NCI-H226 (cell line): ENCODE measurements at regions not wholly inside any gene's neighbourhood (a gene's known extent, or its start where the extent isn't known, plus 50 kb on each side); places are given as distances from the start of the nearest gene placed in this dataset.

Source experiments
- DNase-seq: peaks from one replicate; pipeline ENCODE4 v3.0.0-alpha.2; 2015

- no peak for DNase-seq
Measured at GRCh38 chr16:74169687-74170376, 126.8 kb upstream of the PSMD7 start.

DNA sequence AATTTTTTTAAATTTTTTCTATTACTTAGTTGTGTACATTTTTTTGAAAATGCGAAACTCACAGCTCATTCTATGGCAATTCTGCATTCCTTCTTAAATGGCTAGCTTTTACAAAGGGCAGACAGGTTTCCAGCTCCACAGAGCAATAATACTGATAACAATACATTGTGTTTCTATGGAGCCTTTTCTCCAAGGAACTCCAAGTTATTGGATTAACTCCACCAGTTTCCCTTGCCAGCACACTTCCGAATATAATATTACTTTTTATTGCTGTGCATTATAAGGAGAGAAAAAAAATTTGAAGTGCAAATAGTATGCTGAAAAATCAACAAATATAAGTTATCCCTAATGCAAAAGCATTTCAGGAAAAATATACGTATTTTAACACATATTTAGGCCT is 127.5 kb upstream of the PSMD7 start:
- DNase-seq = no peak

DNA sequence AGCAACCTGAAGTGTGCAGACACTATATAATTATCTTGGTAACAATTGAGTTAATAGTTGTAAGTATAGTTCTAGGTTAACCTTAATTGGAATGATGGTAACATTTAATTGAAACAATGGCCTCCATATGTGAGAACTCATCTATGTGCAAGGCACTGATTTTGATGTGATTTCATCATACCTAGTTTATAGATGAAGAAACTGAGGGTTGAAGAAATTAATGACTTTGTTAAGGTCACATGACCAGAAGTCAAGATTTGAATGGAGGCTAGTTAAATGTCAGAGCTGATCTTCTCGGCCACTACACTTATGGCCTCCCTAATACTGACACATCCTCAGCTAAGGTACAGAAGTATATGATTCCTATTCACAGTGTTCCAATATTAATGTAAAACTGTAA is 128.2 kb upstream of the PSMD7 start:
- DNase-seq = no peak

- no peak for DNase-seq
Measured at GRCh38 chr16:74166456-74166855, 130.2 kb upstream of the PSMD7 start.

GRCh38 chr16:74165566-74166080 is 131.0 kb upstream of the PSMD7 start:
- DNase-seq = no peak

- no peak for DNase-seq
Measured at GRCh38 chr16:74160759-74161158, 135.9 kb upstream of the PSMD7 start.

GRCh38 chr16:74153773-74154172 is 142.8 kb upstream of the PSMD7 start:
- DNase-seq = no peak

GRCh38 chr16:74146643-74147042 is 150.0 kb upstream of the PSMD7 start:
- no peak for DNase-seq

DNA sequence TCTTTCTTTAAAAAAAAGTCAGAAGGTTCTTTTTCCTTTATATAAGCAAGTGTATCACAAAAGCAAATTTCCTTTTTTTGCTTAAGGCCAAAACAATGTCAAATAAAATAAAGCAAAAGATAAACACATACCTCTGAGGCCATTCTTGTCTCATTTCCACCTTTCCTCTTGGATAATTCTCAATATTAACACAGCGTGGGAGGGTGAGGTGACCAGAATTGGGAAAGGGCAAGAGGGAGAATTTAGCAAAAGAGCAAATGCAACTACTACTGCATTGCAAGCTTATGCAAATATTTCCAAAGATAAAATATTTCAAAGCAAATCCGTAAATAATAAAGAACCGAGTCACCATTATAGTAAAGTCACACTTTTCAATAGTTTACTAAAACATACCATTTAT is 153.4 kb upstream of the PSMD7 start:
- DNase-seq = no peak

DNA sequence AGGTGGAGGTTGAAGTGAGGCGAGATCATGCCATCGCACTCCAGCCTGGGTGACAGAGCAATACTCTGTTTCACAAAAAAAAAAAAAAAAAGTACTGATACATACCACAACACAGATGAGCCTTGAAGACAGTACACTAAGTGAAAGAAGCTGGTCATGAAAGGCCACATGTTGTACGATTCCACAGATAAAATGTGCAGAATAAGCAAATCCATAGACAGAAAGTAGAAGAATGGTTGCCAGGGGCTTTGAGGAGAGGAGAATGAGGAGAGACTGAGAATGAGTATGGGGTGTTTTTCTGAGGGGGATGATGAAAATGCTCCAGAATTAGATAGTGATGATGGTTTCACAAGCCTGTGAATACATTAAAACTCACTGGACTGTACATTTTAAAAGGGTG is 155.6 kb upstream of the PSMD7 start:
- DNase-seq = no peak

GRCh38 chr16:74140557-74140956 is 156.1 kb upstream of the PSMD7 start:
- no peak for DNase-seq

DNA sequence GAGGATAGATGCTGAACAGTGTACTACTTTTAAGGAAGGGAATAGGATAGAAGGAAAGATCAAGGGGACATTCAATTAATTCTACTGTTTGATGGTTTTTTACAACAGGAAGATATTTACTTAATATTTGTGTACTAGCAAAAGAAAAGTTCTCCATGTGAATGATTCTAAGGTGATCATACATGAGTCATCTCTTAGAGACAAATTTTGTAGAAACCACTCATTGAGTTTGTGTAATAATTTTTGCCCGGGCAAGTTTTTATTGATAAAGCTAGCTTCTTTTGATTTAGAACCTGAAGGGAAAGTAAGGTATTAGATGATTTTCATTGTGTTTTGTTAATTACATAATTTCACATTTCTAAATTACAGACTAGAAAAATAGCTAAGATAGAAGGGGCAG is 172.8 kb upstream of the PSMD7 start:
- DNase-seq = no peak

GRCh38 chr16:74123195-74123594 is 173.4 kb upstream of the PSMD7 start:
- no peak for DNase-seq

DNA sequence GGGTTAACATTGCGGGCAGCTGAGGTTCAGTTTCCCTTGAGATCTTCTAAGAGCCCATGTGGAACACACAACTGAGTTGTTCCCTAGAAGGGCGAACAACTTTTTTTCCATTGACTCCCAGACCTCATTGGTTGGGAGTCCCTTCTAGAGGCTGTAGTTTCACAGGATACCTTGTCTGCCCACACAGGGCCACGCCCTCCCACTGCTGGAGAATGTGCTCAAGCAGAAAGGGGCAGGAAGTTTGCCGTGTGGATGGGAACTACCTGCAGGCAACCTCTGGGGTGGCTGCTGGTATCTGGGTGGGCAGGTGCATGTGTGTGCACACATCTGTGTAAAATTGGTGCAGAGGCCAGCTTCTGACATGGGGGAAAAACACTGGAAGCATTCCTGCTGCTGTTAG is 178.8 kb upstream of the PSMD7 start:
- DNase-seq = no peak

- no peak for DNase-seq
Measured at GRCh38 chr16:74113545-74113944, 183.1 kb upstream of the PSMD7 start.

DNA sequence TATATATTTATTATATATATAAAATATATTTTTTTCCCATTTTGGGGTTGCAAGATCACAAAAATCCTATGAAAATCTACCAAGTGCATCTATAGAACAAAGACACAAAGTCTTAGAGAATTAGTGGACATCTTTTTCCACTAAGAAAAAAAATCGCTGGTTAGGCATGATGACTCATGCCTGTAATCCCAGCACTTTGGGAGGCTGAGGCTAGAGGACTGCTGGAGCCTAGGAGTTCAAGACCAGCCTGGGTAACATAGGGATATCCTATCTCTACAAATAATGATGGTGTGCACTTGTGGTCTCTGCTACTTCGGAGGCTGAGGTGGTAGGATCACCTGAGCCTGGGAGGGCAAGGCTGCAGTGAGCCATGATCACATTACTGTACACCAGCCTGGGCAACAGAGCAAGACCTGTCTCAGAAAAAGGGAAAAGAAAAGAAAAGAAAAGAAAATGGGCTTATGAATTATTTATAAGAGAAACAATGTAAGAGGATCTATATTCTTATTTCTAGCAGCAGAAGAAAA is 185.1 kb upstream of the PSMD7 start:
- no peak for DNase-seq

GRCh38 chr16:74107795-74108610 is 188.6 kb upstream of the PSMD7 start:
- DNase-seq = peak; percentile 47

- DNase-seq = no peak
Measured at GRCh38 chr16:74104022-74104421, 192.6 kb upstream of the PSMD7 start.

DNA sequence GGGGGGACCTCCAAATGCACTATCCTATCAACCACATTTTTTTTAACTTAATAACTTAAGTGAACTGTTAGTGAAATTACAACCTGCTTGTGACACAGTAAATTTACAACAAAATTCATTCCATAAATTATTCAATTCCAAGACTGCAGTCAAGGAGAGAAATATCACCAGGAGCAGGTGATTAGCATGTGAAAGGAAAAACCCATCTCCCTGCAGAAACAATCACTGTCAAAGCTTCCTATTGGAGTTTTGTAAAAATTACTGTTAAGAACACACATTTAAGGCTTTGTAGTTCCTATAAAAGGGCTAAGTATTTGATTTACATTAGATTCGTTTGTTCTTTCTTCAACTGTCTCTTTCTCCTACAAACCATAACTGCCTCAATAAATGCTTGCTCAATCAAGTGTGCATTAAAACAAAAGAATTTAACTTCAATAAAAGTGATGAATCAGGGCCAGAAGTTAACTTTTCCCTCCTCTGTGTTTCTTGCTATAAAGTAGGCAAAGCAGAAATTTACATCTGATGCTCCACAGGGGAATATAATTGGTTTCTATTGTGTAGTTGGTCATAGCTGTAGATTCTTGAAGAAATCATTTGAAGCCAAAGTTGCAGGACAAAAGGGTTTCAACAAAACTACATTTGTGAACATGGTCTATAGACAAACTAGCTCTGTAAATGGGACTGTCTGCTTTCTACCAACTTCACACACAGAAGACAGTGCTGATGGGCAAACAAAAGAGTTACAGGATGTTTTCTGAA is 195.1 kb upstream of the PSMD7 start:
- no peak for DNase-seq

DNA sequence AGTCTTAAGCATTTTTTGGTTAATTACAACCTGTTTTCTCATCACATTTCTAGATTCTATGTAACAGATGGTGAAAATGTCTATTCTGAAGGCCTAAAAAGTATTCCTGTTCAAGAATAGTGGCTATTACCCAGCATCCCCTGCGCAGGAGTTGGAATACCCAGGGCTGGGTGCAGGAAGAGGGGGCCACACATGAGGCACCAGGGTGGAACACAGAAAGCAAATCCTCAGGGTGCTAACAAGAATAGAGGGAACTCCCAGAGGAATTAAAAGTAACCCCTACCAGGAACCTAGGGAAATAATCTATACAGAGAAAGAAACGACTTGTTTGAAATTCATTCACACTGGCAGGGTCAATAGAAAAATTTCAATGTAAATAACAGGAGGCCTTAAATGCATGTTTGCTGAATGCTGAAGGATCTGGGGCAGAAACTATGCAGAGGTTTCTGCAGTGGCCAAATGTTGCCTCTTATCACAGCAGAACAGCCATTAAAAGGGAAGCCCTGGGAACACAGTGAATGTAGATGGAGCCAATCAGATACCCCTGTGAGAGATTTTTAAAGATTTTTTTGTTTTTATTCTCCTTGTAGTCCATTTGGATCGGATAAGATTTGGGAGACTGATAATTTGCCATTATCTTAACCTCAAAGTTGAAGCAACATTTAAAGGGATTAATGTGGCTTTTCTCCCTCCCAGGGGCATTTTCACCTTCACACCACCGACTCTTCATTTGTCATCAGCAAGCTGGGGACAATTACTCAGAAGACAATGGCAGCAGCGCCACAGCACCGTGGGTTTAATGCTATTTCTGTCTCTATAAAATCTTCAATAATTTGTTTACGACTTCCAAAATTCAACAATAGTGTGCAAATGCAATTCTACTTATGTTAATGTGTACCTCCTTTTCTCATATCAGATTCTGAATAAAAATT is 196.0 kb upstream of the PSMD7 start:
- no peak for DNase-seq

- no peak for DNase-seq
Measured at GRCh38 chr16:74099530-74099929, 197.1 kb upstream of the PSMD7 start.

DNA sequence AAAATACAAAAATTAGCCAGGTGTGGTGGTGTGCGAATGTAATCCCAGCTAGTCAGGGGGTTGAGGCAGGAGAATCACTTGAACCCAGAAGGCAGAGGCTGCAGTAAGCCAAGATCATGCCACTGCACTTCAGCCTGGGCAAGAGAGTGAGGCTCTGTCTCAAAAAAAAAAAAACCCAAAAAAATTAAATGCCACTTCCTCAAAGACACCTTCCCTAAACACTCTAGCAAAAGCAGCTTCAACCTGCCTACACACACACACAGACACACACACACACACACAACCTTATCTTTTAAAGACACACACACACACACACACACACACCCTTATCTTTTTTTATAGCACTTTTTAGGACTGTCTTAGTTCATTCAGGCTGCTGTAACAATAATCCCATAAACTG is 201.7 kb upstream of the PSMD7 start:
- no peak for DNase-seq
